ENCODE measurements at regions not wholly inside any gene's neighbourhood (a gene's known extent, or its start where the extent isn't known, plus 50 kb on each side); places are given as distances from the start of the nearest gene placed in this dataset.
"Not testable (repeated sequence)": the region's sequence is repeated elsewhere in the genome, so short reads cannot be mapped to it uniquely, and the experiment has no call there.

GRCh38 chr3:177783338-177783737, 586.1 kb upstream of the TBL1XR1 start:
- no peak for DNase-seq (ENCODE audit: low spot score)

- no peak for DNase-seq (ENCODE audit: low spot score)
Observed at GRCh38 chr3:177783767-177784166, 586.5 kb upstream of the TBL1XR1 start.

- no peak for DNase-seq (ENCODE audit: low spot score)
Observed at GRCh38 chr3:177787279-177788041, 590.2 kb upstream of the TBL1XR1 start.

GRCh38 chr3:177789500-177789899, 592.2 kb upstream of the TBL1XR1 start:
- DNase-seq (ENCODE audit: low spot score) = no peak

GRCh38 chr3:177792311-177793030, 595.2 kb upstream of the TBL1XR1 start:
- DNase-seq (ENCODE audit: low spot score) = no peak

- no peak for DNase-seq (ENCODE audit: low spot score)
Observed at GRCh38 chr3:177793451-177793850, 596.2 kb upstream of the TBL1XR1 start.

GRCh38 chr3:177795216-177795615, 597.9 kb upstream of the TBL1XR1 start:
- no peak for DNase-seq (ENCODE audit: low spot score)

- no peak for DNase-seq (ENCODE audit: low spot score)
Observed at GRCh38 chr3:177795859-177796258, 598.6 kb upstream of the TBL1XR1 start.

GRCh38 chr3:177800147-177800546, 602.9 kb upstream of the TBL1XR1 start:
- not testable (repeated sequence) for DNase-seq (ENCODE audit: low spot score)

- no peak for DNase-seq (ENCODE audit: low spot score)
Observed at GRCh38 chr3:177800561-177800960, 603.3 kb upstream of the TBL1XR1 start.

GRCh38 chr3:177802151-177802900, 605.0 kb upstream of the TBL1XR1 start:
- no peak for DNase-seq (ENCODE audit: low spot score)

- DNase-seq (ENCODE audit: low spot score) = no peak
Observed at GRCh38 chr3:177803500-177803899, 606.2 kb upstream of the TBL1XR1 start.

- DNase-seq (ENCODE audit: low spot score) = no peak
Observed at GRCh38 chr3:177804032-177804431, 606.8 kb upstream of the TBL1XR1 start.

- DNase-seq (ENCODE audit: low spot score) = no peak
Observed at GRCh38 chr3:177804646-177805045, 607.4 kb upstream of the TBL1XR1 start.

- DNase-seq (ENCODE audit: low spot score) = no peak
Observed at GRCh38 chr3:177807150-177807875, 610.0 kb upstream of the TBL1XR1 start.

GRCh38 chr3:177808928-177809478, 611.7 kb upstream of the TBL1XR1 start:
- not testable (repeated sequence) for DNase-seq (ENCODE audit: low spot score)

GRCh38 chr3:177810162-177810623, 612.9 kb upstream of the TBL1XR1 start:
- peak; percentile 68 for DNase-seq (ENCODE audit: low spot score)

GRCh38 chr3:177811112-177811511, 613.8 kb upstream of the TBL1XR1 start:
- no peak for DNase-seq (ENCODE audit: low spot score)

GRCh38 chr3:177811835-177812234, 614.6 kb upstream of the TBL1XR1 start:
- no peak for DNase-seq (ENCODE audit: low spot score)

GRCh38 chr3:177812492-177812891, 615.2 kb upstream of the TBL1XR1 start:
- no peak for DNase-seq (ENCODE audit: low spot score)

GRCh38 chr3:177813322-177813721, 616.0 kb upstream of the TBL1XR1 start:
- peak; percentile 32 for DNase-seq (ENCODE audit: low spot score)

All from LoVo (cell line).